HG03196 (cell line): ENCODE measurements at regions not wholly inside any gene's neighbourhood (a gene's known extent, or its start where the extent isn't known, plus 50 kb on each side); places are given as distances from the start of the nearest gene placed in this dataset.

Source experiments
- ATAC-seq: cut with Tn5 transposase; IDR thresholded peaks from one replicate; pipeline ENCODE4 v1.9.1; 2021; ENCODE audit not compliant: unreplicated experiment

DNA sequence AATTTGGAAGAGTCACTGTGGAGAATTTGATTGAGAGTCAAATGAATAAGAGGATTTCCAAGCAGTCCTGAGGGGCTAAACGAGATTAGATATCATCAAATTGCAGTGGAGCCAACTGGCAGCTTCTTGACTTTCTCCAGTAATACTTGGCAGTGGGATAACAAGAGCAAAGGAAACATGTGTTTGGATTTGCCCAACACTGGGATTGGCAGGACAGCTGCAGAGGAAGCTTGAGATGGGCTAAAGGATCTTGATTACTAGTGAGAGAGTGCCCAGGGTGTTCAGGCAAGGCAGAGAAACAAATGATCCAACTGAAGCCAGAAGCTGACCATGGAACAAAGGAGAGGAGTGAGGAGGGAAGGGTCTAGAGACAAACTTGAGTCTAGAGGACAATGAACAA, 356.0 kb upstream of the ISL1 start:
- ATAC-seq = no peak

DNA sequence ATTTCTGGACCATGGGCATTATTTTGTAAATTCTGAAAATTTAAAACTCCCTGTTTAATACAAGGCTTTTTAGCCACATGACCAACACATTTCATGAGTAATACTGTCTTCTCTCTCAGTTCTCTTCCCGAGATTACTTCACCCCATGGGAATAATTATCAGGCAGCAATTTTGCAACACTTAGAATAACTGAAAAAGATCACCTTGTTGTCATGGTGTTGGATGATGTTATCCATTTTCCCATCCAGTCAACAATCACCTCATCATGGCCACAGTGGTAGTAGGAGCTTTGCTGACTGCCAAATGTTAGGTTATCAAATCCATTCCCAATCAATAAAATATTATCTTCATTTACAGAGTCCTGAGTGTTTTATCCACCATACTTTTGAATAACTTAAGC, 354.9 kb upstream of the ISL1 start:
- no peak for ATAC-seq

DNA sequence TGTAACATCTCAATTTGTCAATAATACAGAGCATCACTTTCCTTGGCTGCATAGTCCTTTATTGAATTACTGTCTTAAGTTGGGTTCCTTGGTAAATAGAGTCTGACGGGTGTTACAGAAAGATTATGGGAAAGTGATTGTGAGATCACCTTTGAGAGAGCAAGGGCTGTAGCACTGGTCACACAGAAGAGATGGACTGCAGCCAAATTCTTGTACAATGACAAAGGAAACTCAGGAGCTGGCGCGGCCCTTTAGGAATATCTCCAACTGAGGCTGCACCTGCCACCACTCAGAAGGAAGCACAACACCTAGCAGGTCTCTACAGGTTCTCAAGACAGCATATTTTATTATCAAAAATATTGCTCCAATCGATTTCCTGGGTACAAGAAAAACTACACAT, 350.0 kb upstream of the ISL1 start:
- ATAC-seq = no peak

DNA sequence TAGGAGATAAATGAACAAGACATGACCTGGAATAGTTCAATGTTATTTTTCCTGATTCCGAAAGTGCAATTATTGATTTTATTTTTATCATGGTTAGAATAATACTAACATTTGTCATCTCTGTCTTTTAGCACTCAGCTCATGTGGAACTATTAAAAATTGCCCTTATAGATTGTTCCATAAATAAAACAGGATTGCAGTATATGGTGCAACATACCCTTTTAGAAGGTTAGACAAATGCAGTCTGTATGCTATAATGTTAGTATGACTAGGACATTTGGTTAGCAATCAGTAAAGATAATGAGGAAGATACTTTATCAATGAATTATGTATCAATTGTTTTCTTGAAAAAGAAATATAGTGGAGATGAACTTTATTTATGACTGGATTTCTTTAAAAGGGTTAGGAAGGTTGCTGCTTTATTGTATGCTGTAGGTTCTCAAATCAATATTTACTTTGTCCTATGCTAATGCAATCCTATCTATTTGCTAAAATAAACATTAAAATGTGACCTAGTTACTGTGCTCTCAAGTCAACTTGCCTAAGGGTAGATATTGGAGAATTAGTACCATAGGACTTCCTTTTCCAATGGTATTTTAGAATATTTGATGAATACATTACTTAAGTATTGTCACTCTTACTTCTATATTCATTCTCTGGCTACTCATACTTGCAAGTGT, 348.9 kb upstream of the ISL1 start:
- ATAC-seq = no peak

DNA sequence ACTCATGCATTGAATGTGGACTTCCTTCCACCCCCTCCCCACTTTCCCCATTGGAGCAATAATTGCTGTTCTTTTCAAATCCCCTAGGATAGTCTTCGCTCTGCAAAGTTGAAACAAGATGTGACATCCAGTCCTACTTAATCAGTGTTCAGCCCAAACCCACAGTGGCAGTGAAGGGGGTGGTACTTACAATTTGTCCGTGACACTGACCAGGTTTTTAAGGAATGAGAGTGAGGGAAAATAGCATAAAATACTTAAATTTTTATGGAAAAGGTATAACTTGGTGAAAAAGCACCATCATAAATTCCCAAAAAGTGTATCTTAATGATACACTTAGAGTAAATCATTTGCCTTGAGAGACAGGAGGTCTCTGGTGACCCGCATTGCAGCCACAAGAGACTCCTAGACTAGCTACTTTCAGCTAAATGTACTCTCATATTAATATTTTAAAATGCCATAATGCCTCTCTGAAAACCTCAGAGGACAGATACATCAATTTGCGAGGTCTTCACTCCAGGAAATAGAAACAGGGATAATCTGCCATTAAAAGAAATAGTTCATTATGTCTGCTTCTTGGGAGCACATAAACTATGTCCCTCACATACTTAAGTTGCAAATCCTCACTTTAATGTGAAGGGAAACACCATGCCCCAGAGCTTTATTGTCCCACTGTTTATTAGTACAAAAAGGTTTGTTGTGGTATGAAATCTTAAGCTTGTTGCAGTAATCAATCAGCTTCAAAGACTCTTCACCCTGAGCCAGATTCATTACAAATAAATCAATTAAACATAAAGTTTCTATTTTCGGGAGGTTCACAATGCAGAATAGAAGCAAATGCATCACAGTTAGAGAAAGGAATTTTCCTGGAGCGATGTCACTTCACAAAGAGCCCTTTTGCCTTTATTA, 343.6 kb upstream of the ISL1 start:
- ATAC-seq = no peak

DNA sequence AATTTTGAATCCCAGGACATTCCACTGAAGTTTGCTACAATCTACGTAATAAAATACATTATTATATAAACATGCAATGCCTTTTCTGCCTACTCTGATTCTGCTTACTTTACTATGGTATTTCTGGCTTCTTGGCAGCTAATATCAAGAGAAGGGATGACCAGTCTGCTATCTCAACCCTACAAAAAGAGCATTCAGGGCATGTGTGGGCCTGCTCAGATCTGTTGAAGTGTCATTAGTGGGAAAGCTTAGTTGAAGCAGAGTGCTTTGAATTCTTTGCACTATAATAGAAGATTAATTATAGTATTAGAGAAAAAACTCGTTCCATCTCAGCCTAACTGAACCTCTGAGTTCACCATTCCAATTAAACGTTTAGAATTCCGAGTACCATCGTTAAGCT, 339.5 kb upstream of the ISL1 start:
- no peak for ATAC-seq

DNA sequence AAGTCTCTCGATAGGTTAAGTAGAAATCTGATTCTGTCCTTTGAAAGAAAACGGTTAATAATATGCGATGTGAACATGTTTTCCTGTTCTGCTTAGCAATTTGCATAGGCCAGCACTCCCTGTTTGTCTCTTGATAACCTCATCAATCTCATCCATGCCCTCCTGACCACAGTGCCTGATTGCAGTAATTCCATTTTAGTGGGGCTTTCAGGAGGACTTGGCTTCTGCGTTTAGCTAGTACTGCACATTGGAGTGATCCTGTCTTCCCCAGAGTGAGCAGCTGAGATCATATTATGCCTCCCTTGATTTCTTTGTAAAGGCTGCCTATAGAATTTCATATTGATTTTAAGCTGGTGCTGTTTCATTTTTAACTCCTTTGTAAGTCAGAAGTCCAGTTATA, 335.9 kb upstream of the ISL1 start:
- no peak for ATAC-seq

DNA sequence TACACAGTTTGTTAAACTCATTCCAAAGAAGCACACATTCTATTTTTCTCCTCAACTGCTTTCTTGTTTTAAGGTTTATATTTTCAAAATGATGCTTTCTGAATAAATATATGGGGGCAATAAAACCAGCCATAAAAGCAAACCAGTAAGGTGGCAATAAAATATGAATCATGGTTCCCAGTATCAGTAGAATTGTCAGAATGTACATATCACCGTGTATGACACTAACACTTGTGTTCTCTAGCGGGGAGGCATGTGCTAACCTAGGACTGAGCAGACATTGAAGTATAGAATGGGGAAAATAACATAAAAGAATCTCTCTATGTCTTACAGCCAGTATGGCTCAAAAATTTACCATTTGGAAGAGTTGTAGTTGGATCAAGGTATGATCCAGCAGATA, 329.9 kb upstream of the ISL1 start:
- no peak for ATAC-seq

DNA sequence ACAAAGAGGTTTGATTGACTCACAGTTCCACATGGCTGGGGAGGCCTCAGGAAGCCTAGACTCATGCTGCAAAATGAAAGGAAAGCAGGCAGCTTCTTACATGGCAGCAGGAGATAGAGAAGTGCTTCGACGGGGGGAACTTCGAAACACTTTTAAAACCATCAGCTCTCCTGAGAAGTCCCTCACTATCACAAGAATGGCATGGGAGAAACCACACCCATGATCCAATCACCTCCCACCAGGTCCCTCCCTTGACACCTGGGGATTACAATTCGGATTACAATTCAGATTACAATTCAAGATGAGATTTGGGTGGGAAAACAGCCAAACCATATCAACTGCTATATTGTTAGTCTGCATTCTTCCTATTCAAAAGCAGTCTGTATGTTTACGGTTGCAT, 322.3 kb upstream of the ISL1 start:
- no peak for ATAC-seq

DNA sequence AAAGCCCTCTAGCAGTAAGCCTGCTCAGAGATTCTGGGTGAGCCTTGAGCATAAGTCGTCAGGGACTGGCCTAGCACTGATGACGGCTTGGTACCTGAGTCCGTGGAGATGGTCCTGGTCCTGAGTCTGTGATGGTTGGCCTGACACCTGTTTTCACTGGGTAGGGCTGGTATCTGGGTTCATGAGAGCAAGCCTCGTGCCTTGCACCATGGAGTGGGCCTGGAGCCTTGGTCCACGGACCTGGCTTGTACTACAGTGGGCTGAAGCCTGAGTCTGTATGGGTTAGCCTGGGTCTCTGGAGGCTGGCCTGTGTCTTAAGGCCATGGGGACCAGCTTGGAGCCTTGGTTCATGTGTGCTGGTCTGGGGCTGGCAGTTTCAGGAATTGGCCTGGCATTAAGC, 310.3 kb upstream of the ISL1 start:
- ATAC-seq = no peak

DNA sequence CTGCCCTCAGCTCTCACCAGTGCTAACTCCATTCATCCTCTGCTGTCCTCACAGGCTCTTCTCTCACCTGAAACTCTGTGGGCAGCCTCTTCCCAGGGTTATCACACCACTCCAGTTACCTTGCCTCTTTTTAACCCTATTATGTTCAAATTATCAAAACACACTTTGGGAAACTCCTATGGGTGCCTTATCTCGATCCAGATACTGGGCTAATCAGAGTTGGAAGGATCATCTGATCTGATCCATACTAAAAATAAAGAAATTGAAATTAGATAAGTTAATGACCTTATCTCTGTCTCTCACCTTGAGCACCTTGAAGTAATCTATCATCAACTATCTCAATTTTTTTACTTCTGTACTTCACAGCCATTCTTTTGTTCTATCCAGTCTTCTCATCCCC, 300.5 kb upstream of the ISL1 start:
- no peak for ATAC-seq

DNA sequence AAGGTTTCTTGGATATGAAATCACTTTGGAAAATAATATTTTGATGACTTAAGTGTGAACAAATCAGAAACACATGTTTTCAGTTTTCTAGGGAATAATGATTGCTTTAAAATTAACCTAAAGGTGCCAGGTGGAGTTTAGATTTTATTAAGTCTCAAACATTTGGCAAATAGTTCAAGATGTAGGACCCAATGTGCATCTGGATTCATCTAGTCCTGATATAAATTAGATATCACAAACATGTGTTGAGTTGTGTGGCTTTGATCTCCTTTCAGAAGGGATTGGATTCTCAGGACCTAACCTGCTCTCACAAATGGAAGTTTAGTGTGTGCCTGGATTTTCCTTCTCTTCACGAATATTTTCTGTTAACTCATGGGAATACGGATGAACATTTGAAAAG, 291.4 kb upstream of the ISL1 start:
- no peak for ATAC-seq

DNA sequence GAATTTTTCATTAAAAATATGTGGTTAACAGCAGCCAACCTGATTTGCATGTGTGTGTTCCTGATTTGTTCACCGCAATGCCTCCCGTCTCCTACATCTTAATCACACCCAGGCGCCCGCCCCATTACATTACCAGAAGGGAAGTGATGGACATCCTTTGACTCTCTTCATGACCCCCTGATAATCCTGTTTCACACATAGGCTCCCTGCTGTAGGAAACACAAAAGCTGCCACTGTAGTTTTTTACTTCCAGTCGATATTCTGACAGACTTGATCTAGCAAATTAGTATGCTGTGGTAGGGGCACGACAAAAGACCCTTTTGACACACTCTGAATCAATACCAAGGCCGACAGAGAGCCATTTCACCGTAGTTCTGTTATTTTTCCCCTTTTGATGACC, 287.8 kb upstream of the ISL1 start:
- no peak for ATAC-seq

DNA sequence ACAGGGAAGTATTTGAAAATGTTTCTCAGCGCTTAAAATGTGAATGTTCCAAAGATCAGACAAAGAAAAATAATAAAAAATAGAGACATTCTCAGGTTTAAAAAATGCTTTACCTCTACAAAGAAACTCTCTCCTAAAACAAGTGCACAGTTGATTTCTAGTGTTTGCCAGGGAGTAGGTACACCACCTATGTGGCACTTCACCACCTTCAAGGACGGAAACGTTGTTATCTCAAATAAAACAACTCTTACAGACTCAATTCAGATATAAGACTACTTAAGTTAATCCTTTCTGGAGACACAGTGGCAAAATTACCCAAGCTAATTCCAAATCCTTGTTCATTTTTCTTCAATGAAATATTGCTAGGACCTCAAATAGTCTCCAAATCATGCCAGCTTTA, 286.4 kb upstream of the ISL1 start:
- no peak for ATAC-seq

DNA sequence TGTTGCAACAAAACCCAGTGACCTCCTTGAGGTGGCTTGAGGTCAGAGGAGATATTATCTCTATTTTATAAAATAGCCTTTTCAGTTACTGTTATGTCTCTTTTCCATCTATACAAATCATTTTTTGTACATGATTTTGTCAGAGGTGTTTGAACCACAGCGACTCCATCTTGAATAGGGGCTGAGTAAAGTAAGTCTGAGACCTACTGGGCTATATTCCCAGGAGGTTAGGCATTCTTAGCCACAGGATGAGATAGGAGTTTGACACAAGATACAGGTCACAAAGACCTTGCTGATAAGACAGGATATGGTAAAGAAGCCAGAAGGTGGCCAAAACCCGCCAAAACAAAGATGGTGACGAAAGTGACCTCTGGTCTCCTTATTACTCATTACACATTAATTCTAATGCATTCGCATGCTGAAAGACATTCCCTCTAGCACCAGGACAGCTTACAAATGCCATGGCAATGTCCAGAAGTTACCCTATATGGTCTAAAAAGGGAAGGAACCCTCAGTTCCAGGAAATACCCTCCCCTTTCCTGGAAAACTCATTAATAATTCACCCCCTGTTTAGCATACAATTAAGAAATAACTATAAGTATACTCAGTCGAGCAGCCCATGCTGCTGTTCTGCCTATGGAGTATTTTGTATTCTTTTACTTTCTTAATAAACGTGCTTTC, 283.9 kb upstream of the ISL1 start:
- no peak for ATAC-seq

DNA sequence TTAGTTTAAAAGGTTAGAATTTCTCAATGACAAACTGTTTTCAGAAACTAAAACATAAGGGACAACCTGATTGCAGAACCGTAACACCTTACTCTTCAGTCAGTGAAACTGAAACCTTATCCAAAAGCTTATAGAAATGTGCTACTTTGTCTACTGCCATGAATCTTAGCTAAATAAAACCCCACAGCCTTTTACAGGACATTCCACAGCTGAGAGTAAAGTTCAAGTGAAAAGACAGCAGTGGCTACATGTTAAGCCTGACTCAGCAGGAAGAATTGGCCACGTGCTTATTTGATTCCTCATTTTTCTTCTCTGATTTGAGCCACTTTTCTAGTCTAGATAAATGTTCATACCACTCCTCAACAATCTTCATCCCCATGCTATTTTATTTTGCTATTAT, 278.7 kb upstream of the ISL1 start:
- ATAC-seq = no peak

DNA sequence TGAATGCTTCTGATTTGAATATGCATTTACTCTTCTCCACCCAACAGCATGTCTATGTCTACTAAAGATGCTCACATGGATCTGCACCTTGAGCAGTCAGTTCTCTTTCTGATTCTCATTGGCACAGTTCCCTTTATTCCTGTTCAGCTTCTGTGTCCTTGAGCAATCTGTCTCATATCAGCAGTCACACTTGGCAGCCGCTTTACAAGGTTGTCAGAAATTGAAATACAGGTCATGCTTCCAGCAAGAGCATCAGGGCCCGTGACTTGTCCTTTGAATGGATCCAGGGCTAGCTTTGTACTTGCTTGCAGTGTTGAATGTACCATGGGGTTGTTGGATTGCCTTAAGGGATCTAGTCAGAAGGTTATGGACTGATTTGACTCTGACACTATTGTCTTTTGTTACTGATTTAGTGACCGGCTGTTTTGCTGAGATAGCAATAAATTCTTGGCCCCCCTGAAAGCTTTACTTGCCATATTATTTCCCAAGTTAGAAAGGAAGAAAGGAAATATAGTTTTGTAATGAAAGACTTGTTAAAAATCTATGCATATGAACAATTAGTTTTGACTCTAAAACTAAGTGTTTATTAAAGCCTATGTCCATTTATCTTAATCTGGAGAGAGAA, 273.4 kb upstream of the ISL1 start:
- no peak for ATAC-seq

DNA sequence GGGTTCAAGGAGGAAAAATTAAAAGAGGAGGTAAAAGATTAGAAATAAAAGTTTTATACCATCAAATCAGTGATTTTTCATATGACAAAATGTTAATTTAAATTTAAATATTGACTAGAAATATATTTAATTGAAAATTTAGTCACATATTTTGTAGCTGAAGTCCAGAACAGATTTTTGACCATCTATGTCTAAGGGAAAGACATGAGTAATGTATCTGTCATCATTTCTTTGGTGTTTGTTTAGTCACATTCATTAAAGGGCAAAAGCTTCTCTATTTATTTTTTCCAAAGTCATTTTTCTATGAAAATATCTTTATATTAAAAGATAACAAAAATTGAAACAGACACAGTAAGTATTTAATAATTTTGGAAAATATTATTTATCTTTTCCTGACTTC, 252.0 kb upstream of the ISL1 start:
- no peak for ATAC-seq

DNA sequence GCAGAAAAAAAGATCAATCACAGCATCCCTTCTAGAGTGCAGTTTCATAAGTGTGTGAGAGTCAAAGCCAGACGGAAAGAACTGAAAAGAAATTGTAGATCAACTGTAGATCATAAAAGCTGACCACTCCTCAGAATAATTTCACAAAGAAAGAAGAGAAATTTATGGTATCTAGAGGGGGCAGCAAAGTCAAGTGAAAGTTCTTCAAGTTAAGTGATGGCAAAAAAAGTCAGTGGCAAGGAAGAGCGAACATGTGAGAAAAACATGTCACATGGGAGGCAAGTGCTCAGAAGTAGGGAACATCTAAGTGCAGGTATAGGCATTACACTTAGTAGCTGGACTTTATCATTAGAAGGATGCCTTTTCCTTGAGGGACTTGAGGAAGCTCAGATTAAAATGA, 245.1 kb upstream of the ISL1 start:
- no peak for ATAC-seq

DNA sequence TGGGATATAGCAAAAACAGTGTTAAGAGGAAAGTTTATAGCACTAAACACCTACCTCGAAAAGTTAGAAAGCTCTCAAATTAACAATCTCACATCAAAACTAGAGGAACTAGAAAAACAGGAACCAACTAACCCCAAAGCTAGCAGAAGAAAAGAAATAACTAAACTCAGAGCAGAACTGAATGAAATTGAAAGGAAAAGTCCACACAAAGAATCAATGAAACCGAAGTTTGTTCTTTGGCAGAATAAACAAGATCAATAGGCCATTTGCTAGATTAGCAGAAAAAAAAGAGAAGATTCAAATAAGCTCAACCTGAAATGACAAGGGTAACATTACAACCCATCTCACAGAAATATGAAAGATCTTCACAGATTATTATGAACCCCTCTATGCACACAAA, 234.8 kb upstream of the ISL1 start:
- ATAC-seq = no peak

DNA sequence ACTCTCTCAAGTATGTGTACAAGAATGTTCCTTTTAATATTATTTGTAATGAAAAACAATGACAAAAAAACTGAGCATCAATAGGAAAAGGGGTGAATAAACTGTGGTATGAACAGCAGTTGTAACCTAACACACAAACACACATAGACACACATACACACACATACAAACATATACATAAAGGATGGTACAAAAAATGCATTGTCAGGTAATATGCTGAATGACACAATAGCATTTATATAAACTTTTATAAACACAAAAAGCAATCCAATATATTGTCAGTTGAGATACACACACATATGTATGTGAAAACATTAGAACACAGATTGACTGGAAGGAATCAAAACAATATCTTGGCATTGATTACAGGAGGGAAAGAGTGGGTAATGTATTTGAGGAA, 227.0 kb upstream of the ISL1 start:
- ATAC-seq = no peak

DNA sequence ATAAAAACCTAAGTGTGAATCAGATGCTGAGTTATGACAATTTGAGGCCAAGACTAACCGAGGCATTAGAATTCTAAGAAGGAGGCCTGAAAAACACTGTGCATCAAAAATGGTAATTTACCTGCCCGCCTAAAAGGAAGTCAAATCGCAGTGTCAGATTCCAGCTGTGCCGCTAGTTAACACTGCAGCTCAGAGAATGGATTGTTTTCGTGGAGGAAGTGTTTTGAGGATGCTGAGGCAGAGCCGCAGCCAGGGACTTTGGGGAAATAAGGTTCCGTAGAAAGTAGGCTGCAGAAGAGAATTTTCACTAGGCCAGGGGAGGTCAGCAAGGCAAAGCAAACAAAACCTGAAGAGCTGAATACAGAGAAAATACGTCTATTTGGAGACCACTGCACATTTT, 226.4 kb upstream of the ISL1 start:
- ATAC-seq = no peak
